Endothelial cell (in vitro differentiated cells): ENCODE measurements at regions not wholly inside any gene's neighbourhood (a gene's known extent, or its start where the extent isn't known, plus 50 kb on each side); places are given as distances from the start of the nearest gene placed in this dataset.

ENCODE experiments used
- DNase-seq: peaks from one replicate; pipeline ENCODE4 v3.0.0; 2021; ENCODE audit warnings: low spot score
- H3K27ac Mint-ChIP-seq: one replicate; pipeline ENCODE4 v1.8.0; 2021; ENCODE audit warnings: mixed read lengths, inconsistent platforms; ENCODE audit not compliant: unreplicated experiment
- H3K27me3 Mint-ChIP-seq: one replicate; pipeline ENCODE4 v1.8.0; 2021; ENCODE audit warnings: mild to moderate bottlenecking, moderate library complexity, mixed read lengths, inconsistent platforms; ENCODE audit not compliant: unreplicated experiment
- H3K36me3 Mint-ChIP-seq: one replicate; pipeline ENCODE4 v1.8.0; 2021; ENCODE audit warnings: mild to moderate bottlenecking, low read depth, mixed read lengths, inconsistent platforms; ENCODE audit not compliant: unreplicated experiment
- H3K4me1 Mint-ChIP-seq: one replicate; pipeline ENCODE4 v1.8.0; 2021; ENCODE audit warnings: mild to moderate bottlenecking, mixed read lengths, inconsistent platforms; ENCODE audit not compliant: unreplicated experiment
- H3K4me3 Mint-ChIP-seq: one replicate; pipeline ENCODE4 v1.8.0; 2021; ENCODE audit warnings: mild to moderate bottlenecking, mixed read lengths, inconsistent platforms; ENCODE audit not compliant: unreplicated experiment
- H3K9me3 Mint-ChIP-seq: one replicate; pipeline ENCODE4 v1.8.0; 2021; ENCODE audit warnings: mixed read lengths, inconsistent platforms; ENCODE audit not compliant: unreplicated experiment
- CTCF ChIP-seq: fragments of 200-600 bp; sonication (generic); IDR thresholded peaks from one replicate; pipeline ENCODE4 v1.5.0; 2021; ENCODE audit warnings: antibody characterized with exemption; ENCODE audit not compliant: unreplicated experiment

GRCh38 chr19:30910485-30911240 is 438.6 kb downstream of the TSHZ3 start:
- no peak overlapping the region for H3K4me3 Mint-ChIP-seq
- no peak for TF ChIP-seq CTCF

GRCh38 chr19:30909216-30909615 is 440.0 kb downstream of the TSHZ3 start:
- H3K36me3 Mint-ChIP-seq, result no peaks in the 10 kb centered on the region
- peaks cover 29% of the 10 kb centered on the region for H3K4me1 Mint-ChIP-seq
- H3K27me3 Mint-ChIP-seq, result no peaks in the 10 kb centered on the region
- DNase-seq, result no peak
- H3K4me3 Mint-ChIP-seq, result no peak overlapping the region
- no peak overlapping the region for H3K27ac Mint-ChIP-seq
- no peaks in the 10 kb centered on the region for H3K9me3 Mint-ChIP-seq
- no peak for TF ChIP-seq CTCF

More at GRCh38 chr19:30910485-30911240, 438.6 kb downstream of the TSHZ3 start:
- Mint-ChIP-seq H3K27me3 (peaks cover 2% of the 10 kb centered on the region), H3K36me3 (no peaks in the 10 kb centered on the region), H3K27ac (peak overlapping the region; percentile 62), H3K9me3 (no peaks in the 10 kb centered on the region), H3K4me1 (peaks cover 40% of the 10 kb centered on the region)
- no peak for DNase-seq

- H3K4me3 Mint-ChIP-seq, result no peak overlapping the region
- H3K9me3 Mint-ChIP-seq, result no peaks in the 10 kb centered on the region
- DNase-seq, result no peak
- no peaks in the 10 kb centered on the region for H3K36me3 Mint-ChIP-seq
- H3K27me3 Mint-ChIP-seq, result no peaks in the 10 kb centered on the region
- H3K4me1 Mint-ChIP-seq, result peaks cover 28% of the 10 kb centered on the region
- TF ChIP-seq CTCF, result no peak
- no peak overlapping the region for H3K27ac Mint-ChIP-seq
Measured at GRCh38 chr19:30908262-30908771, 440.9 kb downstream of the TSHZ3 start.

- peaks cover 17% of the 10 kb centered on the region for H3K4me1 Mint-ChIP-seq
- no peaks in the 10 kb centered on the region for H3K9me3 Mint-ChIP-seq
- H3K36me3 Mint-ChIP-seq, result no peaks in the 10 kb centered on the region
- H3K27ac Mint-ChIP-seq, result no peak overlapping the region
- no peak for TF ChIP-seq CTCF
- no peak for DNase-seq
- H3K27me3 Mint-ChIP-seq, result no peaks in the 10 kb centered on the region
- no peak overlapping the region for H3K4me3 Mint-ChIP-seq
Measured at GRCh38 chr19:30906871-30907270, 442.4 kb downstream of the TSHZ3 start.

- H3K36me3 Mint-ChIP-seq, result no peaks in the 10 kb centered on the region
- no peak for TF ChIP-seq CTCF
- H3K4me1 Mint-ChIP-seq, result peaks cover 5% of the 10 kb centered on the region
- no peaks in the 10 kb centered on the region for H3K9me3 Mint-ChIP-seq
- H3K4me3 Mint-ChIP-seq, result no peak overlapping the region
- H3K27ac Mint-ChIP-seq, result no peak overlapping the region
- H3K27me3 Mint-ChIP-seq, result no peaks in the 10 kb centered on the region
- no peak for DNase-seq
Measured at GRCh38 chr19:30900051-30900450, 449.2 kb downstream of the TSHZ3 start.
